Thoracic aorta (tissue), 2 donors: ENCODE measurements at regions not wholly inside any gene's neighbourhood (a gene's known extent, or its start where the extent isn't known, plus 50 kb on each side); places are given as distances from the start of the nearest gene placed in this dataset.

Source experiments
- ATAC-seq: fragments of 150-250 bp; one replicate; pipeline ENCODE4 v1.8.0; 2017; ENCODE audit warnings: low read depth; ENCODE audit not compliant: insufficient number of reproducible peaks, low FRiP score
- DNase-seq: peaks from one replicate; pipeline ENCODE4 v3.0.0-alpha.2; 2020; ENCODE audit warnings: low spot score
- H3K27ac ChIP-seq, 2 donors: fragments of 200-600 bp; sonication (generic); 1 replicate in 1 of 2; 2 replicates in 1 of 2; pipeline ENCODE4 v1.5.1; 2016; ENCODE audit warnings: mild to moderate bottlenecking in 2 of 2, moderate library complexity in 2 of 2
- H3K27me3 ChIP-seq: fragments of 200-600 bp; sonication (generic); replicated peaks from 2 replicates; pipeline ENCODE4 v1.6.0; 2016; ENCODE audit warnings: mild to moderate bottlenecking; ENCODE audit not compliant: insufficient read depth
- H3K36me3 ChIP-seq: fragments of 200-600 bp; sonication (generic); one replicate; pipeline ENCODE4 v1.5.1; 2016
- H3K4me1 ChIP-seq, 2 donors: fragments of 200-600 bp; sonication (generic); 1 replicate in 1 of 2; 2 replicates in 1 of 2; pipeline versions ENCODE4 v1.5.1 to v1.6.0; 2016; ENCODE audit warnings: low read depth in 2 of 2, mild to moderate bottlenecking in 1 of 2; ENCODE audit not compliant: control insufficient read depth in 1 of 2
- H3K4me3 ChIP-seq: fragments of 200-600 bp; sonication (generic); 2 replicates; pipeline ENCODE4 v1.5.1; 2016; ENCODE audit warnings: mild to moderate bottlenecking
- H3K9me3 ChIP-seq: fragments of 200-600 bp; sonication (generic); 2 replicates; pipeline ENCODE4 v1.5.1; 2016
- TF ChIP-seq, protein P1 (sequence below): fragments of 200-600 bp; sonication (generic); IDR thresholded peaks from one replicate; pipeline ENCODE4 v1.5.1; 2019; ENCODE audit warnings: antibody characterized with exemption

DNA sequence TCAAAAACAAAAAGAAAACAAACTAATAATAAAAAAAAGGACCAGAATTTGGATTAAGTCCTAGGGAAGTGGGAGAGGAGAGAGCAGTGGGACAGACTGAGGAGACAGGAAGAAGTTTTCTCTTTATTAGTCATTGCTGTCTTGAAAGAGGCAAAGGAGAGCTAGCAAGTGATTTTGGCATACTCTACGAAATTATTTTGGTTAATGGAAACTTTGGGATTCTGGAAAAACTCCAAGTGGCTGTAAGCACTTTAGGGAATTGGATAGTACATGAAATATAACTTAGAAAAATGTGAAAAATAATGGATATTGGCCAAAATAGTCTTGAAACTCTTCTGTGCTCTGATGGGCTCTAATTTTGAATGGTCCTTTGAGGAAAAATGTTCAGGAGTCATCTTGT lies 1641.8 kb upstream of the WWC1 start:
- TF ChIP-seq, protein P1, sequence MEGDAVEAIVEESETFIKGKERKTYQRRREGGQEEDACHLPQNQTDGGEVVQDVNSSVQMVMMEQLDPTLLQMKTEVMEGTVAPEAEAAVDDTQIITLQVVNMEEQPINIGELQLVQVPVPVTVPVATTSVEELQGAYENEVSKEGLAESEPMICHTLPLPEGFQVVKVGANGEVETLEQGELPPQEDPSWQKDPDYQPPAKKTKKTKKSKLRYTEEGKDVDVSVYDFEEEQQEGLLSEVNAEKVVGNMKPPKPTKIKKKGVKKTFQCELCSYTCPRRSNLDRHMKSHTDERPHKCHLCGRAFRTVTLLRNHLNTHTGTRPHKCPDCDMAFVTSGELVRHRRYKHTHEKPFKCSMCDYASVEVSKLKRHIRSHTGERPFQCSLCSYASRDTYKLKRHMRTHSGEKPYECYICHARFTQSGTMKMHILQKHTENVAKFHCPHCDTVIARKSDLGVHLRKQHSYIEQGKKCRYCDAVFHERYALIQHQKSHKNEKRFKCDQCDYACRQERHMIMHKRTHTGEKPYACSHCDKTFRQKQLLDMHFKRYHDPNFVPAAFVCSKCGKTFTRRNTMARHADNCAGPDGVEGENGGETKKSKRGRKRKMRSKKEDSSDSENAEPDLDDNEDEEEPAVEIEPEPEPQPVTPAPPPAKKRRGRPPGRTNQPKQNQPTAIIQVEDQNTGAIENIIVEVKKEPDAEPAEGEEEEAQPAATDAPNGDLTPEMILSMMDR = no peak
- Histone ChIP-seq H3K27ac (no peak overlapping the region), H3K4me1 (no peaks in the 10 kb centered on the region), H3K4me3 (no peak overlapping the region), H3K9me3 (no peaks in the 10 kb centered on the region), H3K36me3 (no peaks in the 10 kb centered on the region), H3K27me3 (no peaks in the 10 kb centered on the region)
- DNase-seq = no peak
- no peak for ATAC-seq

DNA sequence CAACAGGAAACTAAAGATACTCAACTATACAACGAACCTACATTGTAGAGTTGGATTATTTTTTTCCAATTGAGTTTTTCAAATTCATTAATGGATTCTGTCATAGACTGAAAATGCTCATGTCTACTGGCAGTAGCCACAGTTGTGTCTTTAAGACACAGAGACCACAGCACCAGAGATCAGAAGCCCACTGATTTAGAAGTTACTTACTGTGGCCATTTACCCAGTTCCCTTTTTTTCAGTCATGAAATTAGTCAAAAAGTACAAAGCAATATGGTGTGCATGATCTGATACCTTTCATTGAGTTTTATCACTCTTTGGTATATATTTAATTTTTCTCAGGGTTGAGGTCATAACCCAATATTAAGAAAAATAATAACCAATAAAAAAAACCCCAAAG lies 1640.2 kb upstream of the WWC1 start:
- TF ChIP-seq, protein P1 = no peak
- Histone ChIP-seq H3K36me3 (no peaks in the 10 kb centered on the region), H3K4me1 (no peaks in the 10 kb centered on the region), H3K9me3 (no peaks in the 10 kb centered on the region), H3K27me3 (no peaks in the 10 kb centered on the region), H3K27ac (no peak overlapping the region), H3K4me3 (no peak overlapping the region)
- DNase-seq (no peak), ATAC-seq (no peak)

- Histone ChIP-seq H3K9me3 (no peaks in the 10 kb centered on the region), H3K4me1 (no peaks in the 10 kb centered on the region), H3K4me3 (no peak overlapping the region), H3K27me3 (no peaks in the 10 kb centered on the region), H3K36me3 (no peaks in the 10 kb centered on the region), H3K27ac (no peak overlapping the region)
- DNase-seq = no peak
- ATAC-seq = no peak
- TF ChIP-seq, protein P1 = no peak
Observed at GRCh38 chr5:166671811-166672210, 1619.6 kb upstream of the WWC1 start.

DNA sequence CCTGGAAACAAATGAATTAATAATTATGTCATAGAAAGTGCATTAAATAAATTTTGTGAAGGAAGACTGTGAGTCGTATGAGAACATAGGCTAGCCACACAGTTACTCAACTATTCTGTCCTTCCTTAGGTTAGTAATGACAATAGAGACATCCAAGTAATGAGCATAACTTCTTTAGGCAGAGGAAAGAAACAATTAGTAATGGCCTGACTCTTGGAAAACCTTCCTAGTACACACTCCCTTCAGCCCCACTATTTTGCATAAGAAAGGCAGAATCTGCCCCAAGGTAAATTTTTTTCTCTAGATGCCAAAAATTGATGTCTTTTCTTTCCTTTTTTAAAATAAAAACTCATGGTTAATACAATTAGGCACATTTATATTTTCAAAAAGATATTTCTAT lies 1619.0 kb upstream of the WWC1 start:
- Histone ChIP-seq H3K27me3 (no peaks in the 10 kb centered on the region), H3K4me1 (no peaks in the 10 kb centered on the region), H3K27ac (no peak overlapping the region), H3K9me3 (no peaks in the 10 kb centered on the region), H3K4me3 (no peak overlapping the region), H3K36me3 (no peaks in the 10 kb centered on the region)
- ATAC-seq (no peak), DNase-seq (no peak)
- TF ChIP-seq, protein P1 = no peak

- H3K4me1 ChIP-seq = no peaks in the 10 kb centered on the region
- DNase-seq (no peak), ATAC-seq (no peak)
- H3K9me3 ChIP-seq = no peaks in the 10 kb centered on the region
- H3K36me3 ChIP-seq = no peaks in the 10 kb centered on the region
- no peak overlapping the region for H3K27ac ChIP-seq
- no peaks in the 10 kb centered on the region for H3K27me3 ChIP-seq
- no peak overlapping the region for H3K4me3 ChIP-seq
- TF ChIP-seq, protein P1 = no peak
Observed at GRCh38 chr5:166677891-166678290, 1613.6 kb upstream of the WWC1 start.
